Heart right ventricle (tissue), 16 donors: ENCODE measurements at regions not wholly inside any gene's neighbourhood (a gene's known extent, or its start where the extent isn't known, plus 50 kb on each side); places are given as distances from the start of the nearest gene placed in this dataset.

Experiments used
- ATAC-seq, 8 donors: fragments of 200-7000 bp; cut with Tn5 transposase; one replicate each; pipeline ENCODE4 v1.9.1; 2020; ENCODE audit warnings: mild to moderate bottlenecking in 8 of 8, moderate library complexity in 8 of 8, moderate number of reproducible peaks in 1 of 8
- DNase-seq, 2 donors: peaks; one replicate each; pipeline ENCODE4 v3.0.0-alpha.2; 2020
- H3K27ac ChIP-seq, 10 donors: fragments of 200-600 bp; sonication (generic) in 2 of 10; one replicate each; pipeline versions ENCODE4 v1.5.0 to v1.8.0; 2020 to 2022; ENCODE audit warnings: mild to moderate bottlenecking in 3 of 10
- H3K27me3 ChIP-seq, 7 donors: fragments of 200-600 bp; one replicate each; pipeline ENCODE4 v1.8.0; 2021 to 2022; ENCODE audit warnings: mild to moderate bottlenecking in 2 of 7
- H3K36me3 ChIP-seq, 9 donors: fragments of 200-600 bp; sonication (generic) in 1 of 9; one replicate each; pipeline versions ENCODE4 v1.5.0 to v1.8.0; 2020 to 2022; ENCODE audit warnings: mild to moderate bottlenecking in 2 of 9
- H3K4me1 ChIP-seq, 9 donors: fragments of 200-600 bp; sonication (generic) in 1 of 9; one replicate each; pipeline versions ENCODE4 v1.5.0 to v1.8.0; 2020 to 2022; ENCODE audit warnings: mild to moderate bottlenecking in 4 of 9
- H3K4me3 ChIP-seq, 10 donors: fragments of 200-600 bp; sonication (generic) in 2 of 10; one replicate each; pipeline versions ENCODE4 v1.5.0 to v1.8.0; 2020 to 2022; ENCODE audit warnings: mild to moderate bottlenecking in 7 of 10, moderate library complexity in 2 of 10
- H3K9me3 ChIP-seq, 11 donors: fragments of 200-600 bp in 10 of 11; sonication (generic) in 2 of 11; one replicate each; pipeline versions ENCODE4 v1.5.0 to v1.8.0; 2013 to 2022; ENCODE audit warnings: mild to moderate bottlenecking in 2 of 11, control low read depth in 1 of 11, moderate library complexity in 1 of 11
- CTCF ChIP-seq, 9 donors: fragments of 200-600 bp; sonication (generic) in 2 of 9; IDR thresholded peaks; one replicate each; pipeline versions ENCODE4 v1.5.0 to v1.8.0; 2021 to 2022; ENCODE audit warnings: antibody characterized with exemption in 9 of 9, mild to moderate bottlenecking in 5 of 9, moderate library complexity in 1 of 9
- WGBS, 2 donors: extraction: QIAGEN DNeasy Blood & Tissue Kit; methylation state at CpG; one replicate each; pipeline ENCODE4 v1.1.7; 2013; ENCODE audit warnings: inconsistent platforms in 1 of 2; 5-methylcytosine and 5-hydroxymethylcytosine counted together
- intact Hi-C, 10 donors: fragments of 100-400 bp; cut with DNase I; formaldehyde crosslinking; loops; one replicate each; pipeline versions ENCODE4 v1.11.1 to v1.14.2; 2022
- donor health status: Arrhythmogenic right ventricular cardiomyopathy.
- donor health status: ischemic (EF 13 %, LVEDD 7.1; RV severe dilation, severe dysfunction).
- donor health status: healthy with polysubstance abuse.
- donor health status: DM: no; HTN: yes; CAD: no.
- donor health status: DM: no; HTN: no; CAD: no.
- donor health status: ischemic (EF 25% LVEDD 6.9; RV normal size, moderate dysfunction).
- donor health status: ischemic (EF 25% LVEDD 5.7; RV mildly dilated, moderate dysfunction).
- donor health status: healthy.
- donor health status: DM: yes; HTN: yes; CAD: no.
- donor health status: Ischemic cardiomyopathy.
- donor health status: ischemic (EF 35%, LVEDD 5.7; RV mildly dilated, moderate dysfunction).
- donor health status: nonischemic (EF 11% LVEDD 7.7; RV severe dilation, severe dysfunction).
- donor health status: DM: yes; HTN: yes; CAD: no.
- donor health status: PGD.
- donor health status: ischemic (EF 29% LVEDD 5.4; RV normal size, mild dysfunction).
- donor health status: nonischemic (EF 23%, LVEDD 6.1; RV moderate dilation, normal function).

GRCh38 chr10:34889004-34889869 is 74.1 kb upstream of the PARD3 start:
- 84 to 86% methylated on average over 16 of the region's 16 CpGs for WGBS, 2 donors
- no peak for TF ChIP-seq CTCF (IDR thresholded peaks at IDR 0.05)
- H3K9me3 ChIP-seq = no peaks in the 10 kb centered on the region
- no peak for ATAC-seq
- intact Hi-C loops = no loop called here
- H3K27ac ChIP-seq = no peak overlapping the region
- peaks cover 0 to 3% (median 0%) of the 10 kb centered on the region in 9 donors for H3K4me1 ChIP-seq
- H3K27me3 ChIP-seq = no peaks in the 10 kb centered on the region
- DNase-seq = no peak
- H3K4me3 ChIP-seq = no peak overlapping the region
- no peaks in the 10 kb centered on the region for H3K36me3 ChIP-seq

DNA sequence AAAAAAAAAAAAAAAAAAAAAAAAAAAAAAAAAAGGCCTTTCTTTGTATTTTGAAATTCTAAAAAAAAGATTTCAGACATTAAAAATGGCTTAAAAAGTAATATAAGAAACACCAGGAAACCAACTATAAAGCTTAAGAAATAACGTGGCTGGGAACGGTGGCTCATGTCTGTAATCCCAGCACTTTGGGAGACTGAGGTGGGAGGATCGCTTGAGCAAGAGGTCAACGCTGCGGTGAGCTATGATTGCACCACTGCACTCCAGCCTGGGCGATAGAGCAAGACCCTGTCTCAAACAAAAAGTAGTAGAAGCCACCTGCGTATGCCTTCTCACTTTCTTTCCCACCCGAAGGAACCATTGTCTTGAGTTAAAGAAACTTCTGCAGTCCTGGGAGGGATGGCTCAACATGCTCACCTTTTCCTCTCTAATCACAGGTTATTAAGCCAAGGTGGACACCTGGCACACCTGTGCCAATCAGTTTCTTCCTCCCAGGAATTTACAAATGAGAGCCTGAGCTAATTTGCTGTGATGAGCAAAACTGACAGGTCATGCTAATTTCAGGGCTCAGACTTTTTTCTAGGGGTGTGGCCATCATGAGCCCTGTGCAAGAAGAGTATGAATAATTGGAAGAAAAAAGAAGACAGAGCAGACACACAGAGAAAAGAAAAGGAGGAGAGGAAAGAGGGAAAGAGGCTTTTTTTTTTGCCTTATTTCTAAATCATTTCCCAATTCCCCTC is 72.0 kb upstream of the PARD3 start:
- H3K4me1 ChIP-seq = no peaks in the 10 kb centered on the region
- 92 to 93% methylated on average over 8 of the region's 8 CpGs for WGBS, 2 donors
- no peaks in the 10 kb centered on the region for H3K9me3 ChIP-seq
- ATAC-seq = no peak
- DNase-seq = no peak
- no peak overlapping the region for H3K4me3 ChIP-seq
- no peaks in the 10 kb centered on the region for H3K27me3 ChIP-seq
- no peak for TF ChIP-seq CTCF (IDR thresholded peaks at IDR 0.05)
- intact Hi-C loops = no loop called here
- H3K27ac ChIP-seq = no peak overlapping the region
- H3K36me3 ChIP-seq = no peaks in the 10 kb centered on the region

- H3K27ac ChIP-seq = no peak overlapping the region
- H3K27me3 ChIP-seq = no peaks in the 10 kb centered on the region
- DNase-seq = no peak
- 80 to 88% methylated on average over 3 of the region's 3 CpGs for WGBS, 2 donors
- no peak for ATAC-seq
- H3K4me1 ChIP-seq = no peaks in the 10 kb centered on the region
- intact Hi-C loops = no loop called here
- no peaks in the 10 kb centered on the region for H3K9me3 ChIP-seq
- no peak for TF ChIP-seq CTCF (IDR thresholded peaks at IDR 0.05)
- no peaks in the 10 kb centered on the region for H3K36me3 ChIP-seq
- no peak overlapping the region for H3K4me3 ChIP-seq
Measured at GRCh38 chr10:34885898-34886297, 70.8 kb upstream of the PARD3 start.

GRCh38 chr10:34885011-34885410 is 69.9 kb upstream of the PARD3 start:
- Histone ChIP-seq H3K4me3 (no peak overlapping the region), H3K27me3 (no peaks in the 10 kb centered on the region), H3K9me3 (no peaks in the 10 kb centered on the region), H3K36me3 (no peaks in the 10 kb centered on the region), H3K4me1 (no peaks in the 10 kb centered on the region), H3K27ac (no peak overlapping the region)
- 92 to 95% methylated on average over 4 of the region's 4 CpGs for WGBS, 2 donors
- no peak for TF ChIP-seq CTCF (IDR thresholded peaks at IDR 0.05)
- intact Hi-C loops = no loop called here
- DNase-seq (no peak), ATAC-seq (no peak)
